Upper lobe of left lung (tissue), 6 donors: ENCODE measurements at regions not wholly inside any gene's neighbourhood (a gene's known extent, or its start where the extent isn't known, plus 50 kb on each side); places are given as distances from the start of the nearest gene placed in this dataset.

Experiments used
- ATAC-seq, 2 donors: fragments of 200-7000 bp; cut with Tn5 transposase; one replicate each; pipeline ENCODE4 v1.9.1; 2022; ENCODE audit warnings: mild to moderate bottlenecking in 2 of 2, moderate library complexity in 2 of 2; ENCODE audit not compliant: low FRiP score in 2 of 2
- DNase-seq, 2 donors: peaks; one replicate each; pipeline ENCODE4 v3.0.0-alpha.2; 2019 to 2020
- H3K27ac ChIP-seq, 4 donors: fragments of 200-600 bp; sonication (generic); one replicate each; pipeline ENCODE4 v1.5.1; 2016 to 2019
- H3K27me3 ChIP-seq, 4 donors: fragments of 200-600 bp; sonication (generic); one replicate each; pipeline ENCODE4 v1.5.1; 2017 to 2019
- H3K36me3 ChIP-seq, 4 donors: fragments of 200-600 bp; sonication (generic); one replicate each; pipeline ENCODE4 v1.5.1; 2016 to 2019
- H3K4me1 ChIP-seq, 4 donors: fragments of 200-600 bp; sonication (generic); one replicate each; pipeline ENCODE4 v1.5.1; 2018 to 2019
- H3K4me3 ChIP-seq, 4 donors: fragments of 200-600 bp; sonication (generic); one replicate each; pipeline ENCODE4 v1.5.1; 2017 to 2019; ENCODE audit warnings: mild to moderate bottlenecking in 2 of 4, moderate library complexity in 1 of 4
- H3K9me3 ChIP-seq, 4 donors: fragments of 200-600 bp; sonication (generic); one replicate each; pipeline ENCODE4 v1.5.1; 2018 to 2019
- EP300 ChIP-seq, 4 donors: sonication (generic); formaldehyde crosslinking; IDR thresholded peaks; one replicate each; pipeline ENCODE4 v1.5.1; 2017; ENCODE audit warnings: antibody characterized with exemption in 4 of 4, control low read depth in 2 of 4
- POLR2A ChIP-seq, 4 donors: fragments of 450-650 bp; IDR thresholded peaks; one replicate each; pipeline ENCODE4 v1.5.1; 2016 to 2017; ENCODE audit warnings: antibody characterized with exemption in 4 of 4, mild to moderate bottlenecking in 2 of 4
- POLR2AphosphoS5 ChIP-seq, 2 donors: sonication (generic); formaldehyde crosslinking; IDR thresholded peaks; one replicate each; pipeline ENCODE4 v1.5.1; 2017; ENCODE audit warnings: antibody characterized with exemption in 2 of 2
- WGBS, 2 donors: methylation state at CpG; one replicate each; pipeline ENCODE4 v1.1.5; 2017 to 2018; 5-methylcytosine and 5-hydroxymethylcytosine counted together
- TF ChIP-seq, protein P1 (sequence below), 6 experiments: fragments of 450-650 bp in 4 of 6; fragments of 200-600 bp in 2 of 6; sonication (generic) in 2 of 6; IDR thresholded peaks; one replicate each; pipeline ENCODE4 v1.5.1; 2016 to 2019; ENCODE audit warnings: antibody characterized with exemption in 6 of 6
- donor health status: DM: no; HTN: no; CAD: no; lungs with moderate emphysema.
- donor health status: DM: no; HTN: yes; CAD: no; lungs with severe emphysema.

- no peaks in the 10 kb centered on the region for H3K27me3 ChIP-seq
- WGBS, 2 donors = 59 to 71% methylated on average over 2 of the region's 2 CpGs
- no peak overlapping the region for H3K27ac ChIP-seq
- ATAC-seq = no peak
- DNase-seq = no peak
- H3K9me3 ChIP-seq = peaks cover 0 to 4% (median 0%) of the 10 kb centered on the region in 4 donors
- H3K4me1 ChIP-seq = no peaks in the 10 kb centered on the region
- TF ChIP-seq, protein P1, sequence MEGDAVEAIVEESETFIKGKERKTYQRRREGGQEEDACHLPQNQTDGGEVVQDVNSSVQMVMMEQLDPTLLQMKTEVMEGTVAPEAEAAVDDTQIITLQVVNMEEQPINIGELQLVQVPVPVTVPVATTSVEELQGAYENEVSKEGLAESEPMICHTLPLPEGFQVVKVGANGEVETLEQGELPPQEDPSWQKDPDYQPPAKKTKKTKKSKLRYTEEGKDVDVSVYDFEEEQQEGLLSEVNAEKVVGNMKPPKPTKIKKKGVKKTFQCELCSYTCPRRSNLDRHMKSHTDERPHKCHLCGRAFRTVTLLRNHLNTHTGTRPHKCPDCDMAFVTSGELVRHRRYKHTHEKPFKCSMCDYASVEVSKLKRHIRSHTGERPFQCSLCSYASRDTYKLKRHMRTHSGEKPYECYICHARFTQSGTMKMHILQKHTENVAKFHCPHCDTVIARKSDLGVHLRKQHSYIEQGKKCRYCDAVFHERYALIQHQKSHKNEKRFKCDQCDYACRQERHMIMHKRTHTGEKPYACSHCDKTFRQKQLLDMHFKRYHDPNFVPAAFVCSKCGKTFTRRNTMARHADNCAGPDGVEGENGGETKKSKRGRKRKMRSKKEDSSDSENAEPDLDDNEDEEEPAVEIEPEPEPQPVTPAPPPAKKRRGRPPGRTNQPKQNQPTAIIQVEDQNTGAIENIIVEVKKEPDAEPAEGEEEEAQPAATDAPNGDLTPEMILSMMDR (IDR thresholded peaks at IDR 0.05) = no peak
- no peak for TF ChIP-seq EP300 (IDR thresholded peaks at IDR 0.05)
- TF ChIP-seq POLR2AphosphoS5 (IDR thresholded peaks at IDR 0.05) = no peak
- no peak for TF ChIP-seq POLR2A (IDR thresholded peaks at IDR 0.05)
- no peak overlapping the region for H3K4me3 ChIP-seq
- no peaks in the 10 kb centered on the region for H3K36me3 ChIP-seq
These were observed 884.0 kb upstream of the CADM2 start for GRCh38 chr3:84074767-84075166.

DNA sequence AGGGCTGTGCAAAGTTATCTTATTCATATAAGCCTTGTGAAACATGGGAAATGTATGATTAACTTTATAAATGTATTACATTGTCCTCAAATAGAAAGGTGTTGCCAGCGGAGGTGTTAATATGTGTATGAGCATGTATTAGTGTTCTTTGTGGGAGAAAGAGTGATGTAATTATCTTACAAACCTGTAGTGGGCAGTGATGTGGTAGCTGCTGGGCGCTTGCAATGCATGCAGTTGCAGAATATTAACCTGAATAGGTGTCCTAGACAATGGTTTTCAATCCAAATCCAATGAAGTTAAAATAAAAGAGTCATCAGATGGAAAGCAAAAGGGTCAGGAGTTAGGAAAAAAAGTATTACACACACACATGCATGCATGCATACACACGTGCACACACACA is 881.3 kb upstream of the CADM2 start:
- no peak for TF ChIP-seq EP300 (IDR thresholded peaks at IDR 0.05)
- TF ChIP-seq, protein P1 (IDR thresholded peaks at IDR 0.05) = no peak
- no peak for TF ChIP-seq POLR2A (IDR thresholded peaks at IDR 0.05)
- no peak for TF ChIP-seq POLR2AphosphoS5 (IDR thresholded peaks at IDR 0.05)
- Histone ChIP-seq H3K4me3 (no peak overlapping the region), H3K9me3 (peaks cover 0 to 4% (median 0%) of the 10 kb centered on the region in 4 donors), H3K27ac (no peak overlapping the region), H3K4me1 (no peaks in the 10 kb centered on the region), H3K36me3 (no peaks in the 10 kb centered on the region), H3K27me3 (no peaks in the 10 kb centered on the region)
- ATAC-seq (no peak), DNase-seq (no peak)
- WGBS, 2 donors = 56 to 71% methylated on average over 3 of the region's 3 CpGs

- DNase-seq = no peak
- TF ChIP-seq, protein P1 (IDR thresholded peaks at IDR 0.05) = no peak
- TF ChIP-seq POLR2AphosphoS5 (IDR thresholded peaks at IDR 0.05) (no peak), POLR2A (IDR thresholded peaks at IDR 0.05) (no peak), EP300 (IDR thresholded peaks at IDR 0.05) (no peak)
- Histone ChIP-seq H3K9me3 (peaks cover 0 to 12% (median 0%) of the 10 kb centered on the region in 4 donors), H3K27me3 (no peaks in the 10 kb centered on the region), H3K4me3 (no peak overlapping the region), H3K36me3 (no peaks in the 10 kb centered on the region), H3K4me1 (no peaks in the 10 kb centered on the region), H3K27ac (no peak overlapping the region)
- 83 to 84% methylated on average over 1 of the region's 1 CpG for whole genome bisulfite sequencing, 2 donors
- ATAC-seq = no peak
These were observed 876.1 kb upstream of the CADM2 start for GRCh38 chr3:84082726-84083125.

GRCh38 chr3:84092907-84093306 is 865.9 kb upstream of the CADM2 start:
- H3K4me1 ChIP-seq = no peaks in the 10 kb centered on the region
- DNase-seq = no peak
- ATAC-seq = no peak
- H3K27ac ChIP-seq = no peak overlapping the region
- no peaks in the 10 kb centered on the region for H3K27me3 ChIP-seq
- no peaks in the 10 kb centered on the region for H3K9me3 ChIP-seq
- no peak for TF ChIP-seq POLR2A (IDR thresholded peaks at IDR 0.05)
- TF ChIP-seq EP300 (IDR thresholded peaks at IDR 0.05) = no peak
- no peak for TF ChIP-seq POLR2AphosphoS5 (IDR thresholded peaks at IDR 0.05)
- TF ChIP-seq, protein P1 (IDR thresholded peaks at IDR 0.05) = no peak
- no peaks in the 10 kb centered on the region for H3K36me3 ChIP-seq
- no peak overlapping the region for H3K4me3 ChIP-seq
- 66 to 80% methylated on average over 2 of the region's 2 CpGs for WGBS, 2 donors

GRCh38 chr3:84096188-84096587 is 862.6 kb upstream of the CADM2 start:
- H3K4me1 ChIP-seq = no peaks in the 10 kb centered on the region

More at GRCh38 chr3:84096188-84096587, 862.6 kb upstream of the CADM2 start:
- TF ChIP-seq, protein P1 (IDR thresholded peaks at IDR 0.05) = no peak
- TF ChIP-seq POLR2A (IDR thresholded peaks at IDR 0.05) = no peak
- Histone ChIP-seq H3K9me3 (no peaks in the 10 kb centered on the region), H3K27ac (no peak overlapping the region), H3K36me3 (no peaks in the 10 kb centered on the region), H3K27me3 (no peaks in the 10 kb centered on the region), H3K4me3 (no peak overlapping the region)
- no peak for ATAC-seq
- no peak for DNase-seq
